ENCODE measurements at regions not wholly inside any gene's neighbourhood (a gene's known extent, or its start where the extent isn't known, plus 50 kb on each side); places are given as distances from the start of the nearest gene placed in this dataset.

DNA sequence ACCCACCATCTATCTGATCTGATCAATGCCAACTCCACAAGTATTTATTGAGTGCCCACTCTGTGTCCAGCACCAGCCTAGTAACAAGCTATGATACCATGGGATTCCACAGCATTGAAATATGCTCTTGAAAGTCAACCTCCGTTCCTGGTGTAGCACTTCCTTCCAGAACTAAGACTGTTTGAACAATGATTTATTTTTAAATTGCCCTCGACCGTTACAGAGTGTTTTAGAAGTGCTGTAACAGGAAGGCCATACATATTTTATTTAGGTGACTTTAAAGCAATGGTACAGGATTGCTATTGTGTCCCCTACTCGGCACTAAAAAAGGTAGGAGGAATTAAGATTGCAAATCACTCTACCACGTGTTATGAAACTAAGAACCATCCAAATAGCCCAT, 225.6 kb downstream of the TEX36 start:
- Histone ChIP-seq H3K9ac (ENCODE audit: low read depth, low read length, poor library complexity, severe bottlenecking) (no peak overlapping the region), H3K36me3 (ENCODE audit: insufficient read depth, low read length) (no peaks in the 10 kb centered on the region), H4K20me1 (ENCODE audit: insufficient read depth, low read length, poor library complexity, severe bottlenecking) (no peaks in the 10 kb centered on the region), H3K4me1 (ENCODE audit: insufficient read depth, low read length, poor library complexity, severe bottlenecking) (no peaks in the 10 kb centered on the region), H3K9me3 (ENCODE audit: insufficient read depth, low read depth, low read length) (no peaks in the 10 kb centered on the region), H3K79me2 (ENCODE audit: insufficient read depth, low read length) (no peaks in the 10 kb centered on the region), H3F3A (ENCODE audit: low read depth) (no peaks in the 10 kb centered on the region), H3K27me3 (ENCODE audit: insufficient read depth, low read length, poor library complexity, severe bottlenecking) (no peaks in the 10 kb centered on the region), H3K9me2 (replicated peaks; ENCODE audit: low read depth, low read length) (no peaks in the 10 kb centered on the region), H2AFZ (ENCODE audit: low read length) (no peak overlapping the region), H3K4me3 (ENCODE audit: low read length, poor library complexity, severe bottlenecking) (no peak overlapping the region), H3K4me2 (ENCODE audit: low read depth, low read length, poor library complexity, severe bottlenecking) (no peak overlapping the region)
- TF ChIP-seq EZH2phosphoT487 (IDR thresholded peaks at IDR 0.05; ENCODE audit: borderline replicate concordance): no peak
- TF ChIP-seq, protein P1, sequence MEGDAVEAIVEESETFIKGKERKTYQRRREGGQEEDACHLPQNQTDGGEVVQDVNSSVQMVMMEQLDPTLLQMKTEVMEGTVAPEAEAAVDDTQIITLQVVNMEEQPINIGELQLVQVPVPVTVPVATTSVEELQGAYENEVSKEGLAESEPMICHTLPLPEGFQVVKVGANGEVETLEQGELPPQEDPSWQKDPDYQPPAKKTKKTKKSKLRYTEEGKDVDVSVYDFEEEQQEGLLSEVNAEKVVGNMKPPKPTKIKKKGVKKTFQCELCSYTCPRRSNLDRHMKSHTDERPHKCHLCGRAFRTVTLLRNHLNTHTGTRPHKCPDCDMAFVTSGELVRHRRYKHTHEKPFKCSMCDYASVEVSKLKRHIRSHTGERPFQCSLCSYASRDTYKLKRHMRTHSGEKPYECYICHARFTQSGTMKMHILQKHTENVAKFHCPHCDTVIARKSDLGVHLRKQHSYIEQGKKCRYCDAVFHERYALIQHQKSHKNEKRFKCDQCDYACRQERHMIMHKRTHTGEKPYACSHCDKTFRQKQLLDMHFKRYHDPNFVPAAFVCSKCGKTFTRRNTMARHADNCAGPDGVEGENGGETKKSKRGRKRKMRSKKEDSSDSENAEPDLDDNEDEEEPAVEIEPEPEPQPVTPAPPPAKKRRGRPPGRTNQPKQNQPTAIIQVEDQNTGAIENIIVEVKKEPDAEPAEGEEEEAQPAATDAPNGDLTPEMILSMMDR (conservative IDR thresholded peaks at IDR 0.05; ENCODE audit: low read length): no peak

DNA sequence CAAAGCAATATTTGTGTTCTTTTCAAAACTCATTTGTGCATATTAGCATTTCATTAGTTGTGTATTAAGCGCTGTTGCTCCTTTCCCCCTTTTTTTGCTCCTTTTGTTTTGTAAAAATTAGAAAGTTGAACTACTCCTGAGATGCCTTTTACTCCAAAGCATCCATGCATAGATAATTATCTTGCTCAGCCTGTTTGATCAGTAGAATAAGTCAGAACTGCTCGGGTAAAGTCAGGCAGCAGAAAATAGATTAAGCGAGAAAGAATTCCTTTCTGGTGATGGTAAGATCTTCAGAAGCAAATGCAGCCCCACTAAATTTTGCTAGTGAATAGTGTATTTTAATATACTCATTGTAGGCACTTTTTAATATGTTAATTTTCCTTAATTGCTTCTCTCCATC, 227.1 kb downstream of the TEX36 start:
- Histone ChIP-seq H2AFZ (ENCODE audit: low read length) (no peak overlapping the region), H3K4me2 (ENCODE audit: low read depth, low read length, poor library complexity, severe bottlenecking) (no peak overlapping the region), H3K9me3 (ENCODE audit: insufficient read depth, low read depth, low read length) (no peaks in the 10 kb centered on the region), H3K9me2 (replicated peaks; ENCODE audit: low read depth, low read length) (no peaks in the 10 kb centered on the region), H4K20me1 (ENCODE audit: insufficient read depth, low read length, poor library complexity, severe bottlenecking) (no peaks in the 10 kb centered on the region), H3K27me3 (ENCODE audit: insufficient read depth, low read length, poor library complexity, severe bottlenecking) (no peaks in the 10 kb centered on the region), H3K4me3 (ENCODE audit: low read length, poor library complexity, severe bottlenecking) (no peak overlapping the region), H3K79me2 (ENCODE audit: insufficient read depth, low read length) (no peaks in the 10 kb centered on the region), H3K36me3 (ENCODE audit: insufficient read depth, low read length) (no peaks in the 10 kb centered on the region), H3F3A (ENCODE audit: low read depth) (no peaks in the 10 kb centered on the region), H3K4me1 (ENCODE audit: insufficient read depth, low read length, poor library complexity, severe bottlenecking) (no peaks in the 10 kb centered on the region), H3K9ac (ENCODE audit: low read depth, low read length, poor library complexity, severe bottlenecking) (no peak overlapping the region)
- TF ChIP-seq EZH2phosphoT487 (IDR thresholded peaks at IDR 0.05; ENCODE audit: borderline replicate concordance): no peak
- TF ChIP-seq, protein P1 (conservative IDR thresholded peaks at IDR 0.05; ENCODE audit: low read length): no peak

DNA sequence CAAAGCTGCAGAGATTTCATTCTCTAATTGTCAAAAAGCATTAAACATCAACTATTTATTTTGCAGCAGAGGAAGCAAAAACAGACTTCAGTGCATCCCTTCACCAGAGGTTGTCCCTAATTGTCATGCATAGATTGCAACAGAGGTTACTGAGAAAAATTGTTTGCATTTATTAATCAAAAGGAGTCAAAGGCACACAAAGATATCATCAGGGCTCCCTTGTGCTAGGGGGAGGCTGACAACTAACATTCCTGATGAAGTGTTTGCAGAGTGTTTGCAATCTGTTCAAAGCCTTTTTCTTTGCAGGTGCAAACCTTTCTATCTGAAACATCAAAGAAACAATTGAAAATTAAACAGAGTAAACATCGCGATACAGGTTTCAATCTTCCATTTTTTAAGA, 227.5 kb downstream of the TEX36 start:
- H4K20me1 ChIP-seq (ENCODE audit: insufficient read depth, low read length, poor library complexity, severe bottlenecking): no peaks in the 10 kb centered on the region
- no peaks in the 10 kb centered on the region for H3K27me3 ChIP-seq (ENCODE audit: insufficient read depth, low read length, poor library complexity, severe bottlenecking)
- no peak for TF ChIP-seq EZH2phosphoT487 (IDR thresholded peaks at IDR 0.05; ENCODE audit: borderline replicate concordance)
- H3K9ac ChIP-seq (ENCODE audit: low read depth, low read length, poor library complexity, severe bottlenecking): no peak overlapping the region
- H3K4me3 ChIP-seq (ENCODE audit: low read length, poor library complexity, severe bottlenecking): no peak overlapping the region
- no peaks in the 10 kb centered on the region for H3F3A ChIP-seq (ENCODE audit: low read depth)
- H3K9me2 ChIP-seq (replicated peaks; ENCODE audit: low read depth, low read length): no peaks in the 10 kb centered on the region
- H3K9me3 ChIP-seq (ENCODE audit: insufficient read depth, low read depth, low read length): no peaks in the 10 kb centered on the region
- no peak overlapping the region for H2AFZ ChIP-seq (ENCODE audit: low read length)
- H3K36me3 ChIP-seq (ENCODE audit: insufficient read depth, low read length): no peaks in the 10 kb centered on the region
- H3K79me2 ChIP-seq (ENCODE audit: insufficient read depth, low read length): no peaks in the 10 kb centered on the region
- H3K4me2 ChIP-seq (ENCODE audit: low read depth, low read length, poor library complexity, severe bottlenecking): no peak overlapping the region
- H3K4me1 ChIP-seq (ENCODE audit: insufficient read depth, low read length, poor library complexity, severe bottlenecking): no peaks in the 10 kb centered on the region

DNA sequence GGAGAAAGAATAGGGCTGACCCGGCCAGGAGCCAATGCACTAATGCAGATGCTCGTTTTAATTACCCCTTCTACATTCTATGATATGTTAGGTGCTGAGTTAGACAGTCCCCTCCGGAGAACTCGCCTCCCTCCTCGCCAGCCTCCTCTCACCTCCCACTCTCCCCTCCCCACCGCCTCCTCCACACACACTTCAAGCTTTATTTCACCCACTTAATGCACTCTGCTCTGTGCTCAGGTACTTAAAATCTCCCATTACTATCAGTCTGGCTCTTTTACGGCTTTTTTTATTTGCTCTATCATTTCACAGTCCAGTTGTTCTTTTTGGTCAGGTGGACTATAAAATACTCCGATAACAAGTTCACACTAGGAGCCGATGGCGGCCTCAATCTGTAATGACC, 231.6 kb downstream of the TEX36 start:
- no peak for TF ChIP-seq EZH2phosphoT487 (IDR thresholded peaks at IDR 0.05; ENCODE audit: borderline replicate concordance)
- TF ChIP-seq, protein P1 (conservative IDR thresholded peaks at IDR 0.05; ENCODE audit: low read length): no peak
- H3K4me2 ChIP-seq (ENCODE audit: low read depth, low read length, poor library complexity, severe bottlenecking): no peak overlapping the region
- H3K27me3 ChIP-seq (ENCODE audit: insufficient read depth, low read length, poor library complexity, severe bottlenecking): no peaks in the 10 kb centered on the region
- H3K4me1 ChIP-seq (ENCODE audit: insufficient read depth, low read length, poor library complexity, severe bottlenecking): no peaks in the 10 kb centered on the region
- no peaks in the 10 kb centered on the region for H3K36me3 ChIP-seq (ENCODE audit: insufficient read depth, low read length)
- H3K79me2 ChIP-seq (ENCODE audit: insufficient read depth, low read length): no peaks in the 10 kb centered on the region
- no peaks in the 10 kb centered on the region; the same call in 1 of the 2 replicates for H3K9me3 ChIP-seq (ENCODE audit: insufficient read depth, low read depth, low read length)
- H2AFZ ChIP-seq (ENCODE audit: low read length): no peak overlapping the region
- H3K4me3 ChIP-seq (ENCODE audit: low read length, poor library complexity, severe bottlenecking): no peak overlapping the region
- H3K9ac ChIP-seq (ENCODE audit: low read depth, low read length, poor library complexity, severe bottlenecking): no peak overlapping the region
- H3F3A ChIP-seq (ENCODE audit: low read depth): no peaks in the 10 kb centered on the region
- H4K20me1 ChIP-seq (ENCODE audit: insufficient read depth, low read length, poor library complexity, severe bottlenecking): no peaks in the 10 kb centered on the region
- H3K9me2 ChIP-seq (replicated peaks; ENCODE audit: low read depth, low read length): no peaks in the 10 kb centered on the region
